HG03135 (cell line): ENCODE measurements at regions not wholly inside any gene's neighbourhood (a gene's known extent, or its start where the extent isn't known, plus 50 kb on each side); places are given as distances from the start of the nearest gene placed in this dataset.

ENCODE experiments used
- ATAC-seq: cut with Tn5 transposase; IDR thresholded peaks from one replicate; pipeline ENCODE4 v1.9.1; 2021; ENCODE audit warnings: mild to moderate bottlenecking, moderate library complexity; ENCODE audit not compliant: unreplicated experiment

- ATAC-seq, result no peak
These were observed 51.1 kb upstream of the NHSL1 start for GRCh38 chr6:138550346-138550767.

- ATAC-seq, result no peak
These were observed 54.9 kb upstream of the NHSL1 start for GRCh38 chr6:138554146-138554545.

- no peak for ATAC-seq
These were observed 56.2 kb upstream of the NHSL1 start for GRCh38 chr6:138555421-138555988.

GRCh38 chr6:138557147-138557546, 57.9 kb upstream of the NHSL1 start:
- ATAC-seq, result no peak

GRCh38 chr6:138559143-138559542, 59.8 kb upstream of the NHSL1 start:
- no peak for ATAC-seq

GRCh38 chr6:138560130-138560860, 61.0 kb upstream of the NHSL1 start:
- ATAC-seq, result no peak

- no peak for ATAC-seq
These were observed 63.4 kb upstream of the NHSL1 start for GRCh38 chr6:138562691-138563090.

- no peak for ATAC-seq
These were observed 63.9 kb upstream of the NHSL1 start for GRCh38 chr6:138563231-138563630.

- ATAC-seq, result no peak
These were observed 64.4 kb upstream of the NHSL1 start for GRCh38 chr6:138563650-138564049.

- no peak for ATAC-seq
These were observed 65.0 kb upstream of the NHSL1 start for GRCh38 chr6:138564170-138564721.

- no peak for ATAC-seq
These were observed 67.8 kb upstream of the NHSL1 start for GRCh38 chr6:138567052-138567451.

- no peak for ATAC-seq
These were observed 69.7 kb upstream of the NHSL1 start for GRCh38 chr6:138568997-138569396.

GRCh38 chr6:138569554-138569953, 70.3 kb upstream of the NHSL1 start:
- no peak for ATAC-seq

GRCh38 chr6:138569970-138570724, 70.9 kb upstream of the NHSL1 start:
- no peak for ATAC-seq

- no peak for ATAC-seq
These were observed 71.4 kb upstream of the NHSL1 start for GRCh38 chr6:138570725-138571029.

- ATAC-seq, result no peak
These were observed 71.9 kb upstream of the NHSL1 start for GRCh38 chr6:138571181-138571580.

- no peak for ATAC-seq
These were observed 72.4 kb upstream of the NHSL1 start for GRCh38 chr6:138571585-138572166.

- no peak for ATAC-seq
These were observed 73.0 kb upstream of the NHSL1 start for GRCh38 chr6:138572167-138572875.

GRCh38 chr6:138572885-138573284, 73.6 kb upstream of the NHSL1 start:
- no peak for ATAC-seq

GRCh38 chr6:138575257-138575656, 76.0 kb upstream of the NHSL1 start:
- no peak for ATAC-seq

- no peak for ATAC-seq
These were observed 77.0 kb upstream of the NHSL1 start for GRCh38 chr6:138576313-138576712.
